HFF-Myc (cell line): ENCODE measurements at regions not wholly inside any gene's neighbourhood (a gene's known extent, or its start where the extent isn't known, plus 50 kb on each side); places are given as distances from the start of the nearest gene placed in this dataset.
"Not testable (repeated sequence)": the region's sequence is repeated elsewhere in the genome, so short reads cannot be mapped to it uniquely, and the experiment has no call there.

Source experiments
- DNase-seq: peaks from one replicate; pipeline ENCODE4 v3.0.0-alpha.2; 2011; ENCODE audit warnings: low read depth; ENCODE audit errors: extremely low read depth
- H3K4me3 ChIP-seq: replicated peaks from 2 replicates; pipeline ENCODE4 v1.5.1; 2011; ENCODE audit warnings: low read depth, mild to moderate bottlenecking, control low read depth, low read length
- TF ChIP-seq, protein P1 (sequence below): IDR thresholded peaks from 2 replicates; pipeline ENCODE4 v1.5.1; 2012; ENCODE audit warnings: mild to moderate bottlenecking, low read depth, low read length, control low read depth; ENCODE audit errors: missing control alignments

DNA sequence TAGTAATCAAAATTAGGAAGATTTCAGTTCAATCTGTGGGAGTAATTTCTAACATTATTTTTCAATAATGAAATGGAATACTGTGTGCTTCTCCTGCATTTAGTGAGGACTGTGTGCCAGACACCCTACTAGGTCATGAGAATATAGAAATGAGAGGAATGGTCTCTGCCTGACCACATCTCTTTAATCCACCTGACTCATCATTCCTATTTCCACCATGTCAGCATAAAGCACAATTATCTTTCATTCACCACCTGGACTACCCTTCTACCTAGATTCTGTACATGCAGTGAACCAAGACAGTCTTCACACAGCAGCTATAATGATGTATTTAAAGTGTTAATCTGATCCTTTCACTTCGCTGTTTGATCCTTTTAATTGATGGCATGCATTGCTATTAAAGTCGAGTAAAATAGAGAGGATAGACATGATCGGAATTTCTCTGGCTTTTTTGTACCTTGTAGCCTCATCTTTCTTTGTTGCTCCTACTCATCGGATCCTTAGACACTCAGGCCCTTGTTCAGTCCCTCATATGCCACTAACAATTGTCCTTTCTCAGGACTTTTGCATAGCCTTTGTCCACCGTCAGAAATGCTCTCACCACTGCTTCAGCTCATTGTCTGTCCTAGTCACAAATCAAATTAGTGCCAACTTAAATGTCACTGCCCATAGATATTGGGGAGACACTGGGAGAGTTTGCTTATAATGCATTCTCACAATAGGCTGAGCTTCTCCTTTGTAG is 1037.1 kb downstream of the REEP3 start:
- no peak overlapping the region for H3K4me3 ChIP-seq
- TF ChIP-seq, protein P1, sequence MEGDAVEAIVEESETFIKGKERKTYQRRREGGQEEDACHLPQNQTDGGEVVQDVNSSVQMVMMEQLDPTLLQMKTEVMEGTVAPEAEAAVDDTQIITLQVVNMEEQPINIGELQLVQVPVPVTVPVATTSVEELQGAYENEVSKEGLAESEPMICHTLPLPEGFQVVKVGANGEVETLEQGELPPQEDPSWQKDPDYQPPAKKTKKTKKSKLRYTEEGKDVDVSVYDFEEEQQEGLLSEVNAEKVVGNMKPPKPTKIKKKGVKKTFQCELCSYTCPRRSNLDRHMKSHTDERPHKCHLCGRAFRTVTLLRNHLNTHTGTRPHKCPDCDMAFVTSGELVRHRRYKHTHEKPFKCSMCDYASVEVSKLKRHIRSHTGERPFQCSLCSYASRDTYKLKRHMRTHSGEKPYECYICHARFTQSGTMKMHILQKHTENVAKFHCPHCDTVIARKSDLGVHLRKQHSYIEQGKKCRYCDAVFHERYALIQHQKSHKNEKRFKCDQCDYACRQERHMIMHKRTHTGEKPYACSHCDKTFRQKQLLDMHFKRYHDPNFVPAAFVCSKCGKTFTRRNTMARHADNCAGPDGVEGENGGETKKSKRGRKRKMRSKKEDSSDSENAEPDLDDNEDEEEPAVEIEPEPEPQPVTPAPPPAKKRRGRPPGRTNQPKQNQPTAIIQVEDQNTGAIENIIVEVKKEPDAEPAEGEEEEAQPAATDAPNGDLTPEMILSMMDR, result no peak
- no peak for DNase-seq

DNA sequence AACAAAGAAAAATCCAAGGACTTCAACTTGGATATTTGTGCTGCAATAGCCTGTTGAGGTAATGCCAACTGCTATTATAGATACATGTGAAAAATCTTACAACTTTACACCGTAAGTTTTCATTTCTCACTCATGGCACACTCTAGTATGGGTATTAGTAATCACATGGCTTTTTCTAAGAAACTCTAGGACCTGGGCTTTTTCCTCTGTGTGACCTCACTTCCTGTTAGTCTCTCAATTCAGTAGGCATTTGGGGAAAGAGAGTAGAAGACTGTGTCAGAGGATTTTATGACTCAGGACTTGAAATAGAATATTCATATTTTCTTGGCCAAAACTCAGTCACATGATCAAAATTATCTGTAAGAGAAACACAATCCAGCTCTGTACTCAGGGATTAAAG is 1049.9 kb downstream of the REEP3 start:
- TF ChIP-seq, protein P1, result no peak
- no peak for DNase-seq
- no peak overlapping the region for H3K4me3 ChIP-seq

- no peak overlapping the region for H3K4me3 ChIP-seq
- TF ChIP-seq, protein P1, result no peak
- DNase-seq, result no peak
These were observed 1052.6 kb downstream of the REEP3 start for GRCh38 chr10:64573623-64574325.

DNA sequence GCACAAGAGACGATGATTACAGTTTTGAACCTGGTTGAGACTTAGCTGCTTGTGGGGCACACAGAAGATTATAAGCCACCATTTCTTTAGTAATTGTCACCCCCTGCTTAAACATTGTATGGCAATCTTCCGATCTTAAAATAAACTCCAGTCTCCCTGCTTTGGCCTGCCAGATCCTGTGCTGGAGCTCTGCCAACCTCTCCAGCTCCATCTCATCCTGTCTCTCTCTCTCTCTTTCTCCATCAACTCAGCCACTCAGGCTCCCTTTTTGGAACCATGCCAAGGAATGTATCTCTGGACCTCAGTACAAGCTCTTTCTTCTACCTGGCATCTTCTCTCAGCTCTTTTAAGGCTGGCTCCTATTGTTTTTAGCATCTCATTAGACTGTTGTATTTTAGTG is 1053.2 kb downstream of the REEP3 start:
- TF ChIP-seq, protein P1, result no peak
- DNase-seq, result no peak
- H3K4me3 ChIP-seq, result no peak overlapping the region

DNA sequence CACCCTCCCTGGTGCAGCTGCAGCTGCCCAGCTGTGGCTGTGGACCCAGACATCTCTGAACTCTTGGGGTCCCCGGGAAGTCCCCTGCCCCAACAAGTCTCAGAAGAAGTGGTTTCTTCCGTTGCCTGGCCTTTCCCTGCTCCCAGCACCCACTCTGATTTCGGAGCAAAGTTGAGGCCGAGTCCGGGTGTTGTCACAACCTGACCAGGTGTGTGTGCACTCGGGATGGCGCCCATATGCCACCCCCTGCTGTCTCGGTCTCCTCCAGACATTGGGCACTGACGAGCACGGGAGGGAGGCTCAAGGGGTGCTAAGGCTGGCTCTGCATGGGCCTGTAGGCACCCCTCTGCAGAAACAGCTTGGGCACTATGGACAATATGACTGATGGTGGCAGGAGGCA is 1055.3 kb downstream of the REEP3 start:
- no peak overlapping the region for H3K4me3 ChIP-seq
- TF ChIP-seq, protein P1, result no peak
- DNase-seq, result no peak

GRCh38 chr10:64578757-64579156 is 1057.6 kb downstream of the REEP3 start:
- H3K4me3 ChIP-seq, DNase-seq: not testable (repeated sequence)

- TF ChIP-seq, protein P1, result no peak
- no peak for DNase-seq
- no peak overlapping the region for H3K4me3 ChIP-seq
These were observed 1065.8 kb downstream of the REEP3 start for GRCh38 chr10:64586934-64587503.
